OCI-LY3 (cell line): ENCODE measurements at regions not wholly inside any gene's neighbourhood (a gene's known extent, or its start where the extent isn't known, plus 50 kb on each side); places are given as distances from the start of the nearest gene placed in this dataset.

Source experiments
- H2AFZ ChIP-seq: fragments of 200-600, 300-600 bp; shearing (Covaris generic); 2 replicates; pipeline ENCODE4 v1.6.0; 2014; ENCODE audit warnings: antibody characterized with exemption, low read depth, low read length
- H3K27ac ChIP-seq: fragments of 200-600, 300-600 bp; sonication (generic); 2 replicates; pipeline ENCODE4 v1.5.1; 2014; ENCODE audit warnings: mild to moderate bottlenecking, low read length, moderate library complexity, mixed read lengths
- H3K27me3 ChIP-seq: fragments of 200-600, 300-600 bp; sonication (generic); 2 replicates; pipeline ENCODE4 v1.6.1; 2014; ENCODE audit warnings: low read depth, low read length, mixed read lengths
- H3K36me3 ChIP-seq: fragments of 200-600, 300-600 bp; sonication (generic); replicated peaks from 2 replicates; pipeline ENCODE3; 2014; ENCODE audit warnings: low read depth, low read length, mixed read lengths
- H3K4me1 ChIP-seq: fragments of 300-600, 200-600 bp; sonication (generic); 2 replicates; pipeline ENCODE4 v1.6.1; 2014; ENCODE audit warnings: low read length, mixed read lengths
- H3K4me2 ChIP-seq: fragments of 200-600, 300-600 bp; sonication (generic); 2 replicates; pipeline ENCODE4 v1.6.1; 2014; ENCODE audit warnings: low read length, mixed read lengths
- H3K4me3 ChIP-seq: fragments of 300-600, 200-600 bp; sonication (generic); 2 replicates; pipeline ENCODE4 v1.5.1; 2014; ENCODE audit warnings: antibody characterized with exemption, mild to moderate bottlenecking, low read length, moderate library complexity
- H3K79me2 ChIP-seq: fragments of 300-600, 200-600 bp; shearing (Covaris generic); 2 replicates; pipeline ENCODE4 v1.6.1; 2014; ENCODE audit warnings: mild to moderate bottlenecking, low read length, mixed read lengths
- H3K9ac ChIP-seq: fragments of 300-600, 200-600 bp; shearing (Covaris generic); 2 replicates; pipeline ENCODE4 v1.6.0; 2014; ENCODE audit warnings: mild to moderate bottlenecking, low read length, moderate library complexity
- H3K9me3 ChIP-seq: fragments of 200-600, 300-600 bp; shearing (Covaris generic); 2 replicates; pipeline ENCODE4 v1.6.1; 2014; ENCODE audit warnings: low read length, mixed read lengths; ENCODE audit not compliant: insufficient read depth
- H4K20me1 ChIP-seq: fragments of 200-600, 300-600 bp; sonication (generic); 2 replicates; pipeline ENCODE4 v1.6.1; 2016; ENCODE audit warnings: low read length, mixed read lengths; ENCODE audit not compliant: insufficient read depth
- EZH2phosphoT487 ChIP-seq: fragments of 200-600 bp; shearing (Covaris generic); IDR thresholded peaks from 2 replicates; pipeline ENCODE4 v1.6.1; 2018; ENCODE audit warnings: antibody characterized with exemption, mixed run types, low read depth
- TF ChIP-seq, protein P1 (sequence below): fragments of 200-600, 300-600 bp; sonication (generic); IDR thresholded peaks from 2 replicates; pipeline ENCODE4 v1.5.1; 2014; ENCODE audit warnings: antibody characterized with exemption, low read length, low read depth

- Histone ChIP-seq H3K4me2 (no peak overlapping the region), H3K4me1 (peaks cover 43% of the 10 kb centered on the region), H3K9ac (no peak overlapping the region), H3K9me3 (peaks cover 10% of the 10 kb centered on the region; the same call in 1 of the 2 replicates), H3K4me3 (no peak overlapping the region), H3K27me3 (0 out of 2 replicates have a peak, but pooled peaks cover 3% of the 10 kb centered on the region), H3K27ac (no peak overlapping the region), H3K36me3 (peaks cover 31% of the 10 kb centered on the region), H2AFZ (no peak overlapping the region), H4K20me1 (no peaks in the 10 kb centered on the region), H3K79me2 (no peaks in the 10 kb centered on the region)
- no peak for TF ChIP-seq EZH2phosphoT487
- TF ChIP-seq, protein P1, sequence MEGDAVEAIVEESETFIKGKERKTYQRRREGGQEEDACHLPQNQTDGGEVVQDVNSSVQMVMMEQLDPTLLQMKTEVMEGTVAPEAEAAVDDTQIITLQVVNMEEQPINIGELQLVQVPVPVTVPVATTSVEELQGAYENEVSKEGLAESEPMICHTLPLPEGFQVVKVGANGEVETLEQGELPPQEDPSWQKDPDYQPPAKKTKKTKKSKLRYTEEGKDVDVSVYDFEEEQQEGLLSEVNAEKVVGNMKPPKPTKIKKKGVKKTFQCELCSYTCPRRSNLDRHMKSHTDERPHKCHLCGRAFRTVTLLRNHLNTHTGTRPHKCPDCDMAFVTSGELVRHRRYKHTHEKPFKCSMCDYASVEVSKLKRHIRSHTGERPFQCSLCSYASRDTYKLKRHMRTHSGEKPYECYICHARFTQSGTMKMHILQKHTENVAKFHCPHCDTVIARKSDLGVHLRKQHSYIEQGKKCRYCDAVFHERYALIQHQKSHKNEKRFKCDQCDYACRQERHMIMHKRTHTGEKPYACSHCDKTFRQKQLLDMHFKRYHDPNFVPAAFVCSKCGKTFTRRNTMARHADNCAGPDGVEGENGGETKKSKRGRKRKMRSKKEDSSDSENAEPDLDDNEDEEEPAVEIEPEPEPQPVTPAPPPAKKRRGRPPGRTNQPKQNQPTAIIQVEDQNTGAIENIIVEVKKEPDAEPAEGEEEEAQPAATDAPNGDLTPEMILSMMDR, result no peak
Observed at GRCh38 chr1:221074332-221074731, 195.1 kb downstream of the HLX start.

DNA sequence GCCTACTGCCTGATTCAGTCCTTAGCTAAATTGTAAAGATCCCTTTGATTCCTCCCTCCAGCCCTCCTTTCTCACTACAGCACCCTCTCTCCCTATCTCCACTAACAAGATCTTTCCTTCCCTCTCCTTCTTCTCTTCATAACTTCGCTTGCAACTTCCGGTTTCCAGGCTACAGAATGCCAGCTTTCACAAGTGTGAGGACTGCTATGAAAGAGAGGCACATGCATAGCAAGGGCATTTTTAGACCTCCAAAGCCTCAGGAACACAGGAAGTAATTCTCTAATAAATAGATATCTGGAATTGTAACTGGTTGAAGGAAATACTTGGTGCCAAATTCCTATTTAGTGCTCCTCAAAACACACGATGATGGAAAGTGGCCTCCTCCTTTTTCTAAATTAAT lies 196.7 kb downstream of the HLX start:
- Histone ChIP-seq H4K20me1 (no peaks in the 10 kb centered on the region), H3K4me3 (no peak overlapping the region), H3K4me2 (no peak overlapping the region), H3K79me2 (no peaks in the 10 kb centered on the region), H3K27ac (no peak overlapping the region), H3K9ac (no peak overlapping the region), H3K4me1 (peaks cover 29% of the 10 kb centered on the region), H3K27me3 (0 out of 2 replicates have a peak, but pooled peaks cover 4% of the 10 kb centered on the region), H3K36me3 (peaks cover 25% of the 10 kb centered on the region), H2AFZ (no peak overlapping the region), H3K9me3 (peaks cover 10% of the 10 kb centered on the region; the same call in 1 of the 2 replicates)
- TF ChIP-seq, protein P1, result no peak
- TF ChIP-seq EZH2phosphoT487, result no peak

DNA sequence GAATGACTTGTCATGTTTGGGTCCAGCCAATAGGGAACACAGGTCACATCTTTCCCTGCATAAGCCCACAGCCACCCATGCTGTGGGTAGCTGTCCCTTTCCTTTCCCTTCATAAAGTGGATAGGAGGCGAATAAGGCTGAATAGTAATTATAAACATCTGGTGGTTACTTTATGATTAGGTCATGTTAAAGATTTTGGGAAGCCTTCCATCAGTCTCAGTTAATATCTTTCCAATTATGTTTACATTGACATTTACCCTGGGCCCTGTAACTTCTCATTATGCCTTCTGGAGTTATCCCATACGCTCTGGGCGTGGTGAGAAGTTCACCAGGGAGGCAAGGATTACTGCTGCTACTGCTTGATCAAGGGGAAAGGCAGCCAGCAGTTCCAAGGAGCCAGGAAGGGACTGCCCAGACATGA lies 197.2 kb downstream of the HLX start:
- 0 out of 2 replicates have a peak, but pooled peaks cover 4% of the 10 kb centered on the region for H3K27me3 ChIP-seq
- no peak for TF ChIP-seq EZH2phosphoT487
- TF ChIP-seq, protein P1, result no peak

GRCh38 chr1:221078260-221078965 lies 199.2 kb downstream of the HLX start:
- H3K4me3 ChIP-seq, result no peak overlapping the region
- TF ChIP-seq, protein P1, result no peak
- no peak for TF ChIP-seq EZH2phosphoT487

More for the DNA sequence above, 197.2 kb downstream of the HLX start:
- Histone ChIP-seq H4K20me1 (no peaks in the 10 kb centered on the region), H3K36me3 (peaks cover 20% of the 10 kb centered on the region), H3K4me1 (peaks cover 24% of the 10 kb centered on the region), H3K9ac (no peak overlapping the region), H3K4me3 (no peak overlapping the region), H3K27ac (no peak overlapping the region), H2AFZ (no peak overlapping the region), H3K9me3 (peaks cover 10% of the 10 kb centered on the region; the same call in 1 of the 2 replicates), H3K79me2 (no peaks in the 10 kb centered on the region), H3K4me2 (no peak overlapping the region)

More at GRCh38 chr1:221078260-221078965, 199.2 kb downstream of the HLX start:
- Histone ChIP-seq H3K36me3 (peaks cover 9% of the 10 kb centered on the region), H3K9me3 (peaks cover 10% of the 10 kb centered on the region; the same call in 1 of the 2 replicates), H4K20me1 (no peaks in the 10 kb centered on the region), H3K27me3 (0 out of 2 replicates have a peak, but pooled peaks cover 4% of the 10 kb centered on the region), H3K27ac (no peak overlapping the region), H3K79me2 (no peaks in the 10 kb centered on the region), H3K4me1 (peaks cover 6% of the 10 kb centered on the region), H3K9ac (no peak overlapping the region), H3K4me2 (no peak overlapping the region), H2AFZ (no peak overlapping the region)
